Activated CD4-positive, alpha-beta T cell treated with anti-CD3 and anti-CD28 coated beads for 24 hours (primary cell): ENCODE measurements at regions not wholly inside any gene's neighbourhood (a gene's known extent, or its start where the extent isn't known, plus 50 kb on each side); places are given as distances from the start of the nearest gene placed in this dataset.

Experiments
- DNase-seq, 2 donors: peaks; one replicate each; pipeline ENCODE4 v3.0.0-alpha.2; 2020; ENCODE audit warnings: low read depth in 2 of 2

DNA sequence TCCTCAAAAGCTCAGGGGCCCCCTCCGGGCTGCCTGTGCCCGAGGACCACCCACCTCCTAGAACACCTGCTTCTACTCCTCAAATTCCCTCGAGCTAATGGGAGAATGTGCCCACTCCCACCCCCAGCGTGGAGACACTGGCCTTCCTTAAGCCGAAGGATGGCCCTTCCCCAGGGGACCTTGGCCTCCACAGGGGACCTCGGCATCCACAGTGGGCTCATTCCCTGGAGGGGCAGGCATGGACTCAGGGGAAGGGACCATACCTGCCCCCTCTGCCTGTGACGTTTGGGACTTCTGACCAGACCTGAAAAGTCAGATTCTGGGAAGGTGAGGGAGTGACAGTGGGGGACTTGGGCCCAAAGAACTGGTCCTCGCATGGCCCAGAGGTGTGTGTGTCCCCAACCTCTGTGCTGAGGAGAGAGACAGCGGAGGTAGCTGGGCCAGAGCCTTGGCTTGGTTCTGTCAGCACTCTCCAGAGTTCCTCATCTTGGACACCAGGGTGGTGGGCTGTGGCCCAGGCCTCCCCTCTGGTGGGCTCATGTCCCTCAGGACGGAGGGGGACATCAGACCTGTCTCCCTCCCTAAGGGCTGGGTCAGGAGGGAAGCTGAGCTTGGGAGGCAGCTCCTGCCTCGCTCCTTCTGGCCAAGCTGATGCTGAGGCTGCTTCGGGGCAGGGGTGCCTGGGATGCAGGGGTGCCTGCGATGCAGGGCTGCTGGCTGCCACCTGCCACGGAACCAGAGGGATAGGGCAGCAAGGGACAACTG, 240.4 kb downstream of the HAUS1 start:
- DNase-seq, result no peak

DNA sequence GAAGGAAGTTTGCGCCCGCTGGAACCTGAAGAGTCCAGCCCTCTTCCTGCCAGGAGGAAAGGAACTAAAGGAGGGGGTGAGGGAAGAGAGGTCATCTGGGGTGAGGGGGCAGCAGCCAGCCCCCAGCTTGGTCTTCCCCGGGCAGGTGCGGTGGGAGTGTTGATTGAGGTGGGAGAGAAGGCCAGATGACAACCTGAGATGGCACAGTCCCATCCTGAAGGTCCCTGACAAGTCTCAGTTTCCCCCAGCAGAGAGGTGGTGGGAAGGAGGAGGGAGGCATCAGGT, 240.9 kb downstream of the HAUS1 start:
- DNase-seq, result no peak

DNA sequence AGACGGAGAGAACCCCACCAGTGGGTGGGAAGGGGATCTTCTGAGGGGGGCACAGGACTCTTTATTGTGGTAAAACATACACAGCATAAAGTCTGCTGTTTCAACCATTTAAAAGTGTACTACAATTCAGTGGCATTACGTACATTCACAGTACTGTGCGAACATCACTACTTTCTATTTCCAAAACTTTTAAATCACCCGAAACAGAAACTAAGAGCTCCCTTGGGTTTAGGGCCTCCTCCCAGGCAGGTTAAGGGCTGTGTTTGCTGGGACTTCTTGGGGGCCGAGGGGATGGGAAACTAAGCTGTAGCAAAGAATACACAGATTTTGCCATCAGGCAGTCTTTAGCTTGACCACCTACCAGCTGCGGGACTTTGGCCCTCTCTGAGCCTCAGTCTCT, 242.0 kb downstream of the HAUS1 start:
- DNase-seq, result no peak

GRCh38 chr18:46346896-46347630, 242.9 kb downstream of the HAUS1 start:
- no peak for DNase-seq

DNA sequence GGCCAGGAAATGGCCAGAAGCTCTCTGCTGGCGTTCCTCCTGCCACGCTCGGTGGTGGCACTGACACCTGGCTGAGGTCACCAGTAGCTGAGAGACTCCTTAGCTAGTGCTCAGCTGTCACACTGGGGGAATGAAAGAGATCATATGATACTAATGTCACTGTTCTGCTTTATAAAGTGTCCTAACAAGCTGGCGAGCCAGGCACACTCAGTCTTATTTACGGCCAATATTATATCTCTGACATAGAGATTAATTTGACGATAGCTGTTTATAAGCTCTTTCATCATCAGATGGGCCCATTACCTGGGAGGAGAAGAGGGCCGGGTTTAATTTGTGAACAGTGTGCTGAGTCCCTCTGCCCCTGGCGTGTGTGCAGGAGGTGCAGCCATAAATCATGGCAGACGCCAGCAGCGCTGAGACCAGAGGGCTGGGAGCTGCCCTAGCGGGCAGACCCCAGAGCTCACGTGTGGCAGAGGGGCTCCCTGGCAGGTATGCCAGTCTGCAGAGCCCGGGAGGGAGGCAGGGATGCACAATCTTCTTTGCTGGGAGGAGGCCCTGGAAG, 246.5 kb downstream of the HAUS1 start:
- no peak for DNase-seq

DNA sequence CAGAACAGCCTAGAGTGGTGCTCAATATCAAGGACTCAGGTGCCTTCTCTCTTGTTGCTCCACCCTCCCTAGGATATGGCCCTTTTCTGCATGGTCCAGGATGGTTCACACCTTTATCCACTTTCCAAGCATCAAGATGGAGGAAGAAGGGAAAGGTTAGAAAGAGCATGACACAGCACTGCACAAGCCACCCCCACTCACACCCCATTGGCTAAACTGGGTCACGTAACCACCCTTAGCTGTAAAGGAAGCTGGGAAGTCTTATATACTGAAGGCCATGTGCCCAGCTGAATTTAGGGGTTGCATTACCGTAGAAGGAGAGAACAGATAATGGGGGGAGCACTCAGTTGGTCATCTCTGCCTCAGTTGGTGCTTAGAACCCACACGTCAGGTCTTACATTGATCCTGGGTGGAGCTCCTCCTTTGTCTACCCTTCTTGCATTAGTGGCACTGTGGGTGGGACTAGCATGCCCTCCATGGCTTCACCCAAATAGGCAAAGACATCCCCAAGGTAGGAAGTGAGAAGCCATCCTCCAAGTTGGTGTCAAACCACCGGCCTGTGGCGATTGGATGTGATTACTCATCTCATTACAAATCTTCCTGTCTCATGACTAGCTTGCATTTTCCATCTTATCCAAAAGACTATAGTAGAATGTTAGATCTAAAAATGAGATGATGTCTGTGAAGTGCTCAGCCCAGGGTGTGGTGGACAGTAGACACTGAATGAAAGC, 248.5 kb downstream of the HAUS1 start:
- no peak for DNase-seq

DNA sequence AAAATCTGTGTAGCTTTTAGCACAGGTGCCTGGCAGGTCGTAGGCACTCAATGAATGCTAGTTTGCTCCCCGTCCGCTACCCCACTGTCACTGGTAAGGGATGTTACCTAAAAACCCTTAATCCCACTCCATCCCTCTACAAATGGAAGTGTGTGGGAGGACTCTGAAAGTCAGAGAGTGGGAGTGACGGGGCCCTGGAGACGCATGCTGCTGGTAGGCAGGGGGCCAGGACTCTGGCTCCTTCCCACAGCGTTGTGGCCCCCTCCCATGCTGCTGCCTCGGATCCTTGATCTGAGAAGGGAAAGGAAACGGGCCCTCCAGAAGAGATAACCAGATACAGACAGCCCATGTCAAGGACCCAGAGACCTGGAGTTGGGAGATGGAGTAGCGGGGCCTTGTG, 249.3 kb downstream of the HAUS1 start:
- no peak for DNase-seq

- DNase-seq, result no peak
These were observed 252.3 kb downstream of the HAUS1 start for GRCh38 chr18:46356278-46357033.

GRCh38 chr18:46360102-46360699, 256.0 kb downstream of the HAUS1 start:
- DNase-seq, result no peak

DNA sequence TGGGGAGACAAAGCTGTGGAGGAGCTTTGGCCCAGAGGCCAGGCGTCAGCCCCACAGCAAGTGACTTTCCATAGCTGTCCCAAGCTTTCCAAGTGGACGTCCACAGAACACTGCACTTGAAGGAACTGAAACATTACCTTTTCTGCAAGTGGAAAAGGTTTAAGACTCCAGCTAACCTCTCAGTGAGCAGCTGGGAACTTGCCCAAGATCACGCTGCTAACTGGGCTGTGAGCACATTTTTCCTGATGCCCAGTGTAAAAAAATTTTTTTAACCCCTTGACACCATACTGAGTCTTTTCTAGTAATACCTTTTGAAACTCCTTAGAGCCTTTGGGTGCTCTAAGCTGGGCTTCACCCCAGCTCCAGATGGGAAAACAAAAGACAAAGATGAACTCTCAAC, 256.7 kb downstream of the HAUS1 start:
- DNase-seq, result no peak

DNA sequence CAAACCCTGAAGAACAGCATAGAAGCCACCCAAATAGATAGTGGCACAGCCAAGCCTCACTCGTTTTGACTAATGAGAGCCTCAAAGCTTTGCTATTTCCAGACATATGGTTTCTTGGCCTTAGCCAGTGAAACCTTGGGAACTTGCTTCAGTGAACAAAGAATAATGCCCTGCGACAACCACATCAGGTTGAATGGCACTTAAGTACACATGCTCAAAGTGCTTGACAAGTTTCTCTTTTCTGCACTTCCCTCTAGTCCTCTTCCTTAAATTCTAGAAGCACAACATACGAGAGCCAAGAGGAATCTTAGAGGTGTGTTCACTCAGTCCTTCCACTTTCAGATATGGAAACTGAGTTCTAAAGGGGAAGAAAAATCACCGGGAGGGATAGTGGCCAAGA, 258.3 kb downstream of the HAUS1 start:
- no peak for DNase-seq

- DNase-seq, result no peak
These were observed 259.9 kb downstream of the HAUS1 start for GRCh38 chr18:46364048-46364447.

GRCh38 chr18:46366201-46366600, 262.0 kb downstream of the HAUS1 start:
- no peak for DNase-seq

DNA sequence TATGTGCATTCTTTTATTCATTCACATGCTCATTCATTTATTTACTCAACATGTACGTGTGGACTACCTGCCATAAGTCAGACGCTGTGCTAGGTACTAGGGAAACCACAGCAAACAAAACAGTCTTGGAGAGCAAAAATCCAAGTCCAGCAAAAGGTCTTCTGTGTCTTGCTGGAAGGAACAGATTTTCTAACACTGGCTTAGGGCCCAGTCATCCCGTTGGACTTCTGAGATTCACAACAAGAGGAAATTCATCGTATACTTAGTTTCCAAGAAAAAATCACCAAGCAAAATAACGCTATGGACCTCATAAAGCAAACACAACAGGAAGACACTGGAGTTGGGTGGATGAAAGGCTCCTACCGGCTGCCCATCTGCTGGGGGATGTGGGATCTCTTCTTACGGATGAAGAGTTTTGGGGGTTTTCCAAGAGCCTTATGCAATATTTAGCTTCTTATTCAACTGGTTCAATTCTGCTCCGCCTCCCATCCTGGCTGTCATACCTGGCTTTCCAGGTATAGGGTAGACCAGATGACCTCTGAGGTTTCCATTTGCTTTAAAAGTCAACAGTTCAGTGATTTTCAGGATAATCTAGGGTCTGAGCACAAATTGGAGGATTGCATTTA, 262.7 kb downstream of the HAUS1 start:
- no peak for DNase-seq

DNA sequence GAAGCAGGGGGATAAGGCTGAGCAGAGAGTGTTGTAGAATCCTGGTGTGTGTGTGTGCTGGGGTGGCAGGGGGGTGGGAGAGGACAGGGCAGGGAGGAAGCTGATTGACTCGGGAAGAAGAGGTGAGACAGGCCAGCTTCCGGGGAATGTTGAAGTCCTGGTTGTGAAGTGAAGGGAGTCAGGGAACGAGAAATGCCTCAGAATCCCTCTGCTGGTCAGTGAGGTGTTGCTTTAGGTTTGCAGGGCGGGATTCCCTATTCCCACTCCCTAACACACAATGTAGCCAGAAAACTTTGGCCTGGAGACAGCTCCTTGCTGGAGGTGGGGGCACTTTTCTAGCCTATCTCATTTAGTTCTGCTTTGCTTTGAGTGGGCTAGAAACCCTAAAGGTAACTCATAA, 265.1 kb downstream of the HAUS1 start:
- no peak for DNase-seq

DNA sequence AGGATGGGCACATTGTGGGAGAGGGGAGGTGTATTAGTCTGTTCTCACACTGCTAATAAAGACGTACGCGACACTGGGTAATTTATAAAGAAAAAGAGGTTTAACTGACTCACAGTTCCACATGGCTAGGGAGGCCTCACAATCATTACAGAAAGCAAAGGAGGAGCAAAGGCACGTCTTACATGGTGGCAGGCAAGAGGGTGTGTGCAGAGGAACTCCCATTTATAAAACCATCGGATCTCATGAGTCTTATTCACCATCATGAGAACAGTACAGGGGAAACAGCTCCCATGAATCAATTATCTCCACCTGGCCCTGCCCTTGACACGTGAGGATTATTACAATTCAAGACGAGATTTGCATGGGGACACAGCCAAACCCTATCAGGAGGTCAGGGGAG, 266.7 kb downstream of the HAUS1 start:
- no peak for DNase-seq

GRCh38 chr18:46372670-46373069, 268.5 kb downstream of the HAUS1 start:
- DNase-seq, result no peak

DNA sequence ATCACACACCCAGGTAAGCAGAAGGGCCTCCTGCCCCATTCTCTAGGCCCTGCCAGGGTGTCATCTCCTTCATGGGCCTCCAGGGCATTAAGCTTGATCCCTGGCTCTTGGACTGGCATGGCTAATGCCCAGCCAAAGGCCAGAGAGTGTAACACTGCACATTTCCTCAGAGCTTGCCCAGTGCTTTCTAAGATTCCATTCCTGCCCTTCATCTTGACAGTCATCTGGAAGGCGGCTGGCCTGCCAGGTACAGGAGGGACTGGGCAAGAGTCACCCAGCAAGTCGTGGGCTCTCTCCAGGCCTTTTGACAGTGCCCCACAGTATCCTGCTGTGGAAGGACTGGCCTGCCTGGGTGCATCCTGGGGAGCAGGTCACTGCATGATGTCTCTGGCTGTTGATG, 268.9 kb downstream of the HAUS1 start:
- DNase-seq, result no peak

- no peak for DNase-seq
These were observed 269.6 kb downstream of the HAUS1 start for GRCh38 chr18:46373791-46374190.

- DNase-seq, result no peak
These were observed 270.7 kb downstream of the HAUS1 start for GRCh38 chr18:46374850-46375249.

GRCh38 chr18:46377557-46377956, 273.4 kb downstream of the HAUS1 start:
- DNase-seq, result no peak
